NCI-H526 treated with DMSO at 0.1 percent for 48 hours (cell line): ENCODE measurements at regions not wholly inside any gene's neighbourhood (a gene's known extent, or its start where the extent isn't known, plus 50 kb on each side); places are given as distances from the start of the nearest gene placed in this dataset.

Experiments
- DNase-seq: peaks from one replicate; lab custom pipeline; 2025; lab: John Stamatoyannopoulos, UW

DNA sequence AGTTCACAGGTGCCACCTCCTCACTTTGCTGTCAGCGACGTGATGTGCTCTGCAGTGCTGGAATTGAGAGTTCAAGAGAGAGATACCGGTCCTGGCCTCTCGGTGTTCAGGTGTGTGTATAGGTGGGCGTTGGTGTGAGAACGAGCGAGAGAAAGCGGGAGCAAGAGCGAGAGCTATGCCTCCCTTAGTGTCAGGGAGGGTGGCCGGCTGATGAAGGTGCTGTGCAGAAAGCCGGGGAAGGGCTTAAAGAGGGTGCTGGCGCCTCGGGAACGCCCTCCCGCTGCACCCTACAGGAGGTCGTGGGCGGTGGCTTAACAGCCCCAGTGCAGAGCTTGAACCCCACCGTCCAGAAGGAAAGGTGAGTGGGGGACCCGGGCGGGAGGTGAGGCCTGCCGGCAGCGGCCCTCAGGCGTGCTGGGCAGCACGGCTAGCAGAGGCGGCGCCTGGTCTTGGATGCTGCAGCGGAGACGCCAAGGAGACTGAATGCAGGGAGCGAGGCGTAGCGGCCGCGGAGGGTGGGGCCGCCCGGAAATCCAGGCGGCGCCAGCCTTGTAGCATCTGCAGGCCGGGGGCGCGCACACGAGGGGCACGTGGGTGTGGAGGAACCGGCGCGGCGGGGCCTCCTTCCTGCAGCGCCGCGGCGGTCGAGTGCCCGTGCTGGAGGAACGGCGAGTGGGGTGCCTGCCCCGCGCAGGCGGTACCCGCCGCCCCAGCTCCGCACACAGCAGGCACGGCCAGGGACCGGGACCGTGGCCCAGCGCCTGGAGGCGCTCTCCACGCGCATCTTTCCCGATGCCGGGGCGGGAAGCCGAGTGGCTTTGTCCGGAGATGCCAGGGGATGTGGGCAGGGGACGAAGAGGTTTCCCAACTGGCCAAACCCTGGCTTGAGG lies 246.8 kb upstream of the TOPAZ1 start:
- no peak for DNase-seq

GRCh38 chr3:43995547-43996378 lies 245.9 kb upstream of the TOPAZ1 start:
- DNase-seq: no peak

DNA sequence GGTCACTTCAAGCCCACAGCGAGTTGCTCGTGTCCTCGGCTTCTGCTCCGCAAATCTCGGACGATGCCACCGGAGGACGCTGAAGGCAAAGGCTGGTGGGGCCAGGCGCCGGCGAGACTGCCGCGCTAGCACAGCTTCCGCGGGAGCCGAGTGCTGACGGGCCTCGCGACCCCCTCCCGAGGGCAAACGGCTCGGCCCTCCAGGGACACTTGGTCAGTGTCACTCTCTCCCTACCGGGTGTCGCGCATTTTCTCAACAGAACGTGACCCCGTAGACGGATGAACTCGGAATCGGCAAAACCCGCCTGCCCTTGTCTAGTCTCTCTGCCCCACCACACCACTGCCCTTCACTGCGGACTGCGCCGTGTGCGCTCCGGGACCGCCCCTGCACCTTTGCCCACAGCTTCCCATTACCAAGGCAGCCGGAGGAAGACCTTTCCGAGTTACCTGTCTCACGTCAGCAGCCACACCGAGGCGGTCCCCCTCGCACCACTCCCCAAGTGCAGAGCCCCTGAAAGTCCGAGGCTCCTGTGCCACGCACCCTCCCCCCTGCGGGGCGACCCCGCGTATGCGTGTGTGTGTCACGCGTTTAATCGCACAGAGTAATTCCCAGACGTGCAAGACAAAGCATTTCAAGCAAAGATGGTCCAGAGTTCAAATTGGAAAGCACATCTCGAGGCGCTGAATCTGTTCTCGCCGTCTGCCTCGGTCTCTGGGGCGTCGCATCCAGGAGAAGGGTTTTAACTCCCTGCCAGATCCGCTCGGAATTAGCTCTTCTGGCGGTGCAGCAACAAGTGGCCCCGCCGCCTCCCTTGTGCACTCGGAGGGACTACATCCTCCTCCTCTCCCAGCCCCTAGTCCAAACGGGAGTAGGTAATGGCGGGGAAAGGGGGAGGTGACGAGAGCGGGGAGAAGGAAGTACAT lies 245.0 kb upstream of the TOPAZ1 start:
- peak; percentile 61 for DNase-seq

GRCh38 chr3:43997316-43997715 lies 244.4 kb upstream of the TOPAZ1 start:
- DNase-seq: no peak

GRCh38 chr3:43997788-43998369 lies 243.8 kb upstream of the TOPAZ1 start:
- DNase-seq: no peak

- no peak for DNase-seq
Observed at GRCh38 chr3:43998370-43998835, 243.3 kb upstream of the TOPAZ1 start.

DNA sequence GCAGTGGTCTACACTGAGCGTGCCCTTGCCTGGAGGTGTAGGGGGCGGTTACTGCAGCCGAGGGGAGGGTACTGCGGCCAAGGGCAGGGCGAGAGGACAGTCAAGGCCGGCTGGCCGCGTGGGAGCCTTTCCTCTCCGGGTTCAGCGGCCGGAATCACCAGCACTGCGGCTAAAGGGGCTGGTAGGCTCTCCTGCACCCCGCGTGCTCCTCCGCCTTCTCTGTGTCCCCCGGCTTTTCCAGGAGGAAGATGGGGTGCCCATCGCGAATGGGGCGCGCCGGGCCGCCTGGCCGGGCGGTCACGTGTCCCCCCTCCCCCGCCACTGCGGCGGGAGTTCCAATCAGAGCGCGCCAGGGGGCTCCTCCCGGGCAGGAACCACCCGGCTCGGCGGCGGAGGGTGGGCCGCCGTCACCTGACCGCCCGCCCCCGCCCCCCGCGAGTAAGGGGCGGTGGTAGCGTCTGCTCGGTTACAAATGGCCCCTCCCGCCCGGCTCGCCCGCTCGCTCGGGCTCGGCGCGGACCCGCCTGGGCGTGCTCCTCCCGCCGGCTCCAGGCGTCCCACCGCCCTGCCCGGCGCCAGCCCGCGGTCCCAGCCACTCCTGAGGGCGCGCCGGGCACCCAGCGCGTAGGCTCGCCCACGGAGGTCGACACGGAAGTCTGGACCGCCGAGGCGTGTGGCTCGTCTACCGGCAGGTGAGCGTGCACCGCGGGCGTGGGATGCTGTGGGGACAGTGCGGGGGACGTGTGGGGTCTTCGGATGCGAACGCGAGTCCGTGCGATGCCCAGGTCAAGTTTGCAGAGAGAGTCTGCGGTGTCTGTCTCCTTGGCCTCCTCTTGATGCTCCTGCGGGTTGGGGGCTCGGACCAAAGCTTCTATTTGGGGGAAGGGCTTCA lies 242.6 kb upstream of the TOPAZ1 start:
- peak; percentile 36 for DNase-seq

DNA sequence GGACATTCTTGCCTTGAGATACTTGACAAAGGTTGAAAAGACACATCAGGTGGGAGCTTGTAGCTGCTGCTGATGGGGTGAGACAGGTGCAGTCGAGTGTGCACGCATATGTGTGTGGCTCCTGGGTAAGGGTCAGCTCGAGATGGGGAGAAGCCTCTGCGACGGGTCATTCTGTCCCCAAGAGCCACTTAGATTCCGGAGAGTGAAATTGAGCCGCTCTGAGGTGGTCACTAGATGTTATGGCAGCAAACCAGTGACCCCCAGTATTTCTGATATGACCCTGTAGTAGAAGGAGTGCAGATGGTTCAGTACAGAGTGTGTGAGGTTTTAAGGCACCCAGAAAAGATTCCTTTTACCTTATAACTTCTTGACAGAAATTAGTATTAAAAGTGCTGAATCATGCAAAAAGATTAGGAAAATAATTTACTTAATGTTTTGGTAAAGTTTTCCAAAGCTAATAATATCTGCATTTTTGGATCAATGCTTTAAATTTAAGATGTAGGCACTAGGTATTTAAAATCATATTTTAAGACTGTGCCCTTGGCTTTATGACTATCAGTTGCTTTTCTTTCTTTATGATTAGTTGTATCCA lies 241.9 kb upstream of the TOPAZ1 start:
- DNase-seq: no peak

DNA sequence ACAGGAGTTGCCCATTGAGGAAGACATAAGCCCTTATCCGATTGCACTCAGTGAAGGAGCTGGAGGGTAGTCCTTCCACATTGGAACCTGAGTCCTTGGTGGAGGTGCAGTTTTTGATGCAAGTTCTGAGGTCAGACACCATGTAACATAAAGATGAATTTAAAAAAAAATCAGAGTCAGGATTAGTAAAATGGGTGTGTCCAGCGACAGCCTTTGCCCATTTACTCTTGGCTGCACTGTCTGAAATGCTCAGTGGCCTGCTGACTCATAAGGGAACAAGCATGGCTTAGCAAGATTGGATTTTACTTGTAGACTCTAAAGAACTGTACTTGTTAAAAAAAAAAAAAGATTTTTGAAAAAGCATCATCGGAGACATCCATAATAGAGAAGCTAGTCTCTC lies 241.1 kb upstream of the TOPAZ1 start:
- DNase-seq: no peak

DNA sequence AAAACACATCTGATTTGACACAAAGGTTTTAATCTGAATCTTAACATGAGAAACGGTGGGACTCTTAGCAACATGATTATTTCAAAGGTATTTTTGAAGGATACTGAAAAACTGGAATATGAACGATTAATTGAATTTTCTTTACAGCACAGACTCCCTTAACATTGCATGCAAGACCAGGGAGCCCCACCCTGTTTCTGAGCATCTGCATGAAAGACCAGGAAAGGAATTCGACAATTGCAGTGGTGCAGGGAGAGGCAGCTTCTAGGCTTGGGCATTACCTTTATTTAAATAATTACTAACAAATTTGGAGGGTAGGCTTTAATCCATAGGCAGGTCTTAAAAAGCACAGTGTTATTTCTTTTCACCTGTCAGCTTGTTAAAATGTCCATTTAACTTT lies 240.6 kb upstream of the TOPAZ1 start:
- DNase-seq: no peak

- no peak for DNase-seq
Observed at GRCh38 chr3:44003801-44004200, 237.9 kb upstream of the TOPAZ1 start.

- no peak for DNase-seq
Observed at GRCh38 chr3:44011680-44012079, 230.0 kb upstream of the TOPAZ1 start.

DNA sequence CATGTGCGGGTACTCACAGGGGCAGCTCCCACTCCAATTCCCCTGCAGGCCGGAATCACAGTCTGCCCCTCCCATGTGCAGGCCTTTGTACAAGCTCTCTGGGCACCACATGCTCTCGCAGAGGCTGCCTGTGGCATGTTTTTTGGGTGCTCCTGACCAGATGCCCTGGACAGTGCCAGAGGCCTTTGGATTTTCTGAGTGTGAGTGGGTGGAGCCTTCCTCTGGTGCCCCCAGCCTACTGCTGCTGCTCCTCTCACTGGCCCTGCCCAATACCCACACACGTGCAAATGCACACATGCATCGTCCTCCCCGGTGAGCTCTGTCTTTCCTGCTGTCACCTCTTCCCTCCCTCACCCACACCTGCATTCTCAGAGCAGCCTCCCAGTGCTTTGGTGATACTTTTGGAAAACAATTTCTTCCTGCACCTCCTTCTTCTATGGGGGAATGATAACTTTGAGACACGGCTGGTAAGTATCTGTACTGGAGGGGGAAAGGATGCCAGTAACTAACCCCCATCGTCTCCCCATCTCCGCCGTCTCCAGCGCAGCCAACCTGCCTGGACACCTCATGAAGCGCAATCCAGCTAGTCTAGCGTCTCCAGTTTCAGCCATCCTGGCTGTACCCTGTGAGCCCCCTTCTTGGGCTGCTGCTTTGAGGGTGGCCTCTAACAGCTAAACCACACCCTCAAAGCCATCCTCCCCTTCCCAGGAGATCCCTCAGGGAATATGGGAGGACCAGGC lies 229.4 kb upstream of the TOPAZ1 start:
- no peak for DNase-seq

DNA sequence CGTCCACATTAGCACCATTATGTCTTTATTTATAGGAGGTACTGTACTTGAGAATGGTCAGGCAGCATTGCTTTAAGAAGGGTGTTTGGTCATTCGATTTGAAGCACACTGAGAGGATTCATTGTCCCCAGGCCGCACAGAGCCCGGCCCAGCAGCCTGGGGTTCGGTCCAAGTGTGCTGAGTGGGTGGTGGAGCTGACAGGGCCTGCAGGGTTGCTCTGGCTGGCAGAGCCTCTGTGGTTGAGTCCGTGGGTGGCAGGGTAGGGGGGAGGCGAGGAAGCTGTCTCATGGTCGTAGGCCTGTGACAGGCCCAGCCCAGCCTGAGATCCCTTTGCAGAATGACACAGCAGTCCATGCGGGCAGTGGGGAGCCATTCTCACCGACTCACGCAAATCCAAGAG lies 227.7 kb upstream of the TOPAZ1 start:
- DNase-seq: no peak

GRCh38 chr3:44015170-44015569 lies 226.5 kb upstream of the TOPAZ1 start:
- DNase-seq: no peak

DNA sequence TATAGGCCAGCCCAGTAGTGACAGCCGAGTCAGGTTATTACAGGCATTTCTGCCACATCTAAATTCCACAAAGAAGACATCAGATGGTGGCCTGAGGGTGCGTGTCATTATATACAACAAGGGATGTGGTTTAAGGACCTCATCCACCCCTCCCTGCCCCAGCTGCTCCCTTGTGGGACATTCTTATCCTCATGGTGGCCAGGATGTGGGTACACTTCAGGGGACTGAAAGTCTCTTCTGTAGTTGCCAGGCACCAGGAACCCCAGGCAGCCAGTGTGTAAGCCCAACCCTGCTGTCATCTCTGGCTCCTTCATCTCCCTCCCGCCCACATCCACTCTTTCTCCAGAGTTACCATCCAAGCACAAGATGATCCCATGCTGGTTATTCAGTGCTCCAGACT lies 224.9 kb upstream of the TOPAZ1 start:
- DNase-seq: no peak

DNA sequence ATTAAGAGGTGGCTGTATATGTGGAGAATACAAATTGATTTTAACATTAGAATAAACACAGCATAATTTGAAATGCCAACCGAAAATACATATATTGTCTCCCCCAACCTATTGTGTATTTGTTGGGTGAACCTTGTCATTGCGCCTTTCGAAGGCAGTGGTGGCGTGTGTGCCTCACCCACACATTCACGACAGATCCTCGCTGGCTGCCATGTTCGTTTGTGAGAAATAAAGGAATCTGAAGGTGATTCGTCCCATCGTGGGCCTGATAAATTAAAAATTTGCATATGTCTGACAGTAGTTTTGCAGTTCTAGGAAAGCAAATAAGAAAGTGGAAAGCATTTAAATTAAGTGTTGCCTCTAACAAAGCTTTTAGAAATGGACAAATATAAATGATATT lies 222.8 kb upstream of the TOPAZ1 start:
- DNase-seq: no peak

DNA sequence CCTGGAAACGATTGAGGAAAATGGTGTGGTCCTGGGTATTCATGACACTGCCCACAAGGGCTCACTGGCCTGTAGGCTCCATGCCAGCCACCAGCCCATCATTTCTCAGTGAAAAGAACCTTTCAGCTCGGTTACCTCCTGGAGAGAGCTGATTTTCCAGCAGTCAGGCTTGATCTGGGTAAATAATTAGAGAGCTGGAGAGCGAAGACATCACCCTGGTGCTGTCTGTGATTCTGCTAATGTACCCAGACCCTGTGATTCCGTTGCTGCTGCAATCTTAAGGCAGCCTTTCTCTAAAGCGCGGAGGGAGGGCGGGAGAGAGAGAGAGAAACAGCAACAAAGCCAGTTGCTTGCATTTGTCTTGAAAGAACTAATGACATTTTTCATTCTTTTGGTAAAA lies 221.9 kb upstream of the TOPAZ1 start:
- DNase-seq: no peak

DNA sequence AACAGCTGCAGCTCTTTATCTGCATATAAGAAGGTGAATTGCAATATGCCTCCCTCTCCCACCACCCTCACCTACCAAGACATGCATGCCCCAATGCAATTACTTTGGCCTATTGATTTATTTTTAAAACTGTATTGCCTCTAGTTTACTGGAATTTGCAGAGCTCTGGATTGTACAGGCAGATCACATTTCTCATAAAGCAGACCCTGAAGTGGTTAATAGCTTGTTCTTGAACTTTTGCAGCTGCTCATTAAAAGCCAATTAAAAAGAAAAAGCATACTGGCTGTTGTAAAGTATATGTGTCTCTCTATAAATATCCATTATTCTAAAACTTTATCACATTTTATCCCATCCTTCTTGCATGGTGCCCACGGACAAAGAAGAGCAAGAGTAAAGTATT lies 221.5 kb upstream of the TOPAZ1 start:
- DNase-seq: no peak
